Panc1 (cell line): ENCODE measurements at regions not wholly inside any gene's neighbourhood (a gene's known extent, or its start where the extent isn't known, plus 50 kb on each side); places are given as distances from the start of the nearest gene placed in this dataset.

Source experiments
- ATAC-seq: fragments of 200-7000 bp; cut with Tn5 transposase; 2 replicates; pipeline ENCODE4 v1.9.1; 2020; ENCODE audit warnings: mild to moderate bottlenecking, moderate library complexity
- BruUV-seq: library from RNA; stranded (reverse); fragments of 400-500 nt; replicated peaks from 2 replicates; lab custom pipeline; 2021; lab: Mats Ljungman, UMichigan
- CTCF ChIA-PET: fragments of 300-600 bp; sonication (Branson Sonifier 250); formaldehyde crosslinking; loops from one replicate; lab custom pipeline; 2022; ENCODE audit warnings: antibody characterized with exemption; lab: Charles Lee
- POLR2A ChIA-PET: fragments of 300-600 bp; sonication (Branson Sonifier 250); formaldehyde crosslinking; loops from one replicate; lab custom pipeline; 2022; ENCODE audit warnings: antibody characterized with exemption; lab: Charles Lee
- DNase-seq: peaks from one replicate; pipeline ENCODE4 v3.0.0-alpha.2; 2010; ENCODE audit warnings: low read depth, low spot score
- H3K27ac ChIP-seq: 2 replicates; pipeline ENCODE4 v1.5.1; 2011; ENCODE audit warnings: mild to moderate bottlenecking, low read length, inconsistent platforms
- H3K27me3 ChIP-seq: fragments of 200-500 bp; sonication (Bioruptor generic); 2 replicates; pipeline ENCODE4 v1.6.0; 2014; ENCODE audit warnings: low read length, inconsistent platforms; ENCODE audit not compliant: control insufficient read depth, insufficient read depth
- H3K36me3 ChIP-seq: fragments of 200-500 bp; sonication (Bioruptor generic); 2 replicates; pipeline ENCODE4 v1.5.1; 2014; ENCODE audit warnings: inconsistent platforms, mild to moderate bottlenecking, low read length, moderate library complexity; ENCODE audit not compliant: control insufficient read depth, insufficient read depth
- H3K4me1 ChIP-seq: 2 replicates; pipeline ENCODE4 v1.5.1; 2011; ENCODE audit warnings: inconsistent platforms, mild to moderate bottlenecking, low read length, moderate library complexity; ENCODE audit not compliant: control insufficient read depth, insufficient read depth
- H3K4me3 ChIP-seq, 2 experiments: 2 replicates each; pipeline ENCODE4 v1.5.1; 2011 to 2012; ENCODE audit warnings: low read depth in 2 of 2, low read length in 2 of 2, mild to moderate bottlenecking in 2 of 2, inconsistent platforms in 1 of 2, moderate library complexity in 1 of 2
- H3K9me3 ChIP-seq: fragments of 200-500 bp; sonication (Bioruptor generic); 2 replicates; pipeline ENCODE4 v1.5.1; 2014; ENCODE audit warnings: low read depth, mild to moderate bottlenecking, inconsistent platforms, low read length, moderate library complexity; ENCODE audit not compliant: control insufficient read depth, insufficient read depth
- CTCF ChIP-seq: fragments of 450-650 bp; IDR thresholded peaks from 2 replicates; pipeline ENCODE4 v1.5.1; 2017; ENCODE audit warnings: mild to moderate bottlenecking
- POLR2AphosphoS5 ChIP-seq: IDR thresholded peaks from 2 replicates; pipeline ENCODE4 v1.6.1; 2012; ENCODE audit warnings: mild to moderate bottlenecking, low read depth, low read length, moderate library complexity
- REST ChIP-seq, 2 experiments: IDR thresholded peaks; 2 replicates each; pipeline ENCODE4 v1.6.1; 2011 to 2012; ENCODE audit warnings: low read depth in 2 of 2, control low read depth in 1 of 2, low read length in 1 of 2, mild to moderate bottlenecking in 1 of 2, moderate library complexity in 1 of 2; ENCODE audit not compliant: insufficient read depth in 1 of 2
- SIN3A ChIP-seq: IDR thresholded peaks from 2 replicates; pipeline ENCODE4 v1.6.1; 2012; ENCODE audit warnings: low read depth, mild to moderate bottlenecking, low read length, moderate library complexity, borderline replicate concordance; ENCODE audit not compliant: insufficient read depth
- TCF7L2 ChIP-seq: IDR thresholded peaks from 2 replicates; pipeline ENCODE4 v1.6.1; 2011; ENCODE audit warnings: mild to moderate bottlenecking, low read depth, low read length, inconsistent platforms
- in situ Hi-C: cut with HindIII; loops from 2 replicates; pipeline ENCODE4 v1.10.0; 2016; ENCODE audit warnings: low sequenced_read_pairs, low pct_unique_long_range_greater_than_20kb
- intact Hi-C: fragments of 100-400 bp; cut with micrococcal nuclease; formaldehyde crosslinking; loops from one replicate; pipeline ENCODE4 v1.10.0; 2022; ENCODE audit not compliant: unreplicated experiment

- no TSS peak for BruUV-seq
- no peaks in the 10 kb centered on the region for H3K36me3 ChIP-seq
- TF ChIP-seq POLR2AphosphoS5 (no peak), SIN3A (no peak), CTCF (no peak), REST (IDR thresholded peaks at IDR 0.05; ENCODE audit: insufficient read depth in 1 of 2, low read depth in 2 of 2, low read length in 1 of 2) (no peak), TCF7L2 (no peak)
- H3K27ac ChIP-seq = no peak overlapping the region
- H3K27me3 ChIP-seq = no peaks in the 10 kb centered on the region
- ATAC-seq = no peak
- in situ Hi-C loops = no loop called here
- POLR2A ChIA-PET = no interaction called here
- no peaks in the 10 kb centered on the region for H3K4me1 ChIP-seq
- no peak for DNase-seq
- H3K9me3 ChIP-seq = no peaks in the 10 kb centered on the region
- intact Hi-C loops = no loop called here
- CTCF ChIA-PET = no interaction called here
- no peak overlapping the region for H3K4me3 ChIP-seq
Measured at GRCh38 chrX:120697053-120697452, 67.2 kb upstream of the C1GALT1C1 start.

GRCh38 chrX:120692319-120692718 lies 62.5 kb upstream of the C1GALT1C1 start:
- POLR2A ChIA-PET = no interaction called here

GRCh38 chrX:120690941-120691340 lies 61.1 kb upstream of the C1GALT1C1 start:
- no peaks in the 10 kb centered on the region for H3K4me1 ChIP-seq
- no peaks in the 10 kb centered on the region for H3K27me3 ChIP-seq
- ChIA-PET CTCF (no interaction called here), POLR2A (no interaction called here)
- BruUV-seq = no TSS peak
- no peak overlapping the region for H3K27ac ChIP-seq
- ATAC-seq (no peak), DNase-seq (no peak)
- no peaks in the 10 kb centered on the region for H3K9me3 ChIP-seq
- no peak for TF ChIP-seq SIN3A
- no peak for TF ChIP-seq REST (IDR thresholded peaks at IDR 0.05; ENCODE audit: insufficient read depth in 1 of 2, low read depth in 2 of 2, low read length in 1 of 2)
- no peak for TF ChIP-seq TCF7L2
- TF ChIP-seq POLR2AphosphoS5 = no peak
- no peak for TF ChIP-seq CTCF
- in situ Hi-C loops (no loop called here), intact Hi-C loops (no loop called here)
- H3K4me3 ChIP-seq = no peak overlapping the region
- H3K36me3 ChIP-seq = no peaks in the 10 kb centered on the region

More at GRCh38 chrX:120692319-120692718, 62.5 kb upstream of the C1GALT1C1 start:
- ATAC-seq (no peak), DNase-seq (no peak)
- CTCF ChIA-PET = no interaction called here
- intact Hi-C loops (no loop called here), in situ Hi-C loops (no loop called here)
- Histone ChIP-seq H3K36me3 (no peaks in the 10 kb centered on the region), H3K9me3 (no peaks in the 10 kb centered on the region), H3K4me3 (no peak overlapping the region), H3K4me1 (no peaks in the 10 kb centered on the region), H3K27ac (no peak overlapping the region), H3K27me3 (no peaks in the 10 kb centered on the region)
- TF ChIP-seq SIN3A = no peak
- no peak for TF ChIP-seq TCF7L2
- TF ChIP-seq POLR2AphosphoS5 = no peak
- BruUV-seq = no TSS peak
